GM23338 (cell line): ENCODE measurements at regions not wholly inside any gene's neighbourhood (a gene's known extent, or its start where the extent isn't known, plus 50 kb on each side); places are given as distances from the start of the nearest gene placed in this dataset.

Source experiments
- ATAC-seq: fragments of 200-7000 bp; cut with Tn5 transposase; 3 replicates; pipeline ENCODE4 v1.9.1; 2020
- DNase-seq: peaks from one replicate; pipeline ENCODE4 v3.0.0-alpha.2; 2015; ENCODE audit warnings: low spot score
- H2AFZ ChIP-seq: fragments of 200-600 bp; sonication (generic); 2 replicates; pipeline ENCODE4 v1.8.0; 2016; ENCODE audit warnings: antibody characterized with exemption, mild to moderate bottlenecking, moderate library complexity
- H3F3A ChIP-seq: fragments of 200-600 bp; sonication (generic); replicated peaks from 2 replicates; pipeline ENCODE4 v1.8.0; 2017; ENCODE audit warnings: antibody characterized with exemption, mixed run types, low read depth
- H3K27ac ChIP-seq: fragments of 200-600 bp; sonication (generic); 2 replicates; pipeline ENCODE4 v1.6.1; 2016; ENCODE audit warnings: low read depth
- H3K27me3 ChIP-seq: fragments of 200-600 bp; sonication (generic); 2 replicates; pipeline ENCODE4 v1.8.0; 2016; ENCODE audit warnings: mild to moderate bottlenecking, mixed run types, moderate library complexity; ENCODE audit not compliant: insufficient read depth
- H3K36me3 ChIP-seq: fragments of 200-600 bp; sonication (generic); 2 replicates; pipeline ENCODE4 v1.8.0; 2016; ENCODE audit warnings: mild to moderate bottlenecking; ENCODE audit not compliant: insufficient read depth
- H3K4me1 ChIP-seq: fragments of 200-600 bp; sonication (generic); 2 replicates; pipeline ENCODE4 v1.8.0; 2016; ENCODE audit warnings: mild to moderate bottlenecking, moderate library complexity; ENCODE audit not compliant: insufficient read depth
- H3K4me2 ChIP-seq: fragments of 200-600 bp; sonication (generic); 2 replicates; pipeline ENCODE4 v1.7.1; 2017; ENCODE audit warnings: mixed run types
- H3K4me3 ChIP-seq: fragments of 200-600 bp; sonication (generic); 2 replicates; pipeline ENCODE4 v1.6.1; 2016; ENCODE audit warnings: mixed run types
- H3K79me2 ChIP-seq: fragments of 200-600 bp; sonication (generic); replicated peaks from 2 replicates; pipeline ENCODE4 v1.8.0; 2017; ENCODE audit warnings: mild to moderate bottlenecking; ENCODE audit not compliant: insufficient read depth
- H3K9me2 ChIP-seq: fragments of 200-600 bp; sonication (generic); 2 replicates; pipeline ENCODE4 v1.8.0; 2017; ENCODE audit not compliant: insufficient read depth
- H4K20me1 ChIP-seq: fragments of 200-600 bp; sonication (generic); replicated peaks from 2 replicates; pipeline ENCODE4 v1.8.0; 2017; ENCODE audit warnings: mild to moderate bottlenecking; ENCODE audit not compliant: insufficient read depth
- H3K27ac Mint-ChIP-seq: 2 replicates; pipeline ENCODE4 v1.8.0; 2020; ENCODE audit warnings: inconsistent platforms, mild to moderate bottlenecking, moderate library complexity, mixed read lengths
- H3K27me3 Mint-ChIP-seq: 3 replicates; pipeline ENCODE4 v1.8.0; 2022; ENCODE audit warnings: low read depth, mild to moderate bottlenecking, moderate library complexity, mixed read lengths, inconsistent platforms; ENCODE audit not compliant: insufficient read depth, poor library complexity
- H3K36me3 Mint-ChIP-seq: 3 replicates; pipeline ENCODE4 v1.8.0; 2021; ENCODE audit warnings: low read depth, mild to moderate bottlenecking, inconsistent platforms, moderate library complexity, mixed read lengths
- H3K4me1 Mint-ChIP-seq: 3 replicates; pipeline ENCODE4 v1.8.0; 2020; ENCODE audit warnings: mild to moderate bottlenecking, inconsistent platforms, mixed read lengths
- H3K4me3 Mint-ChIP-seq: 3 replicates; pipeline ENCODE4 v1.8.0; 2021; ENCODE audit warnings: moderate library complexity, mild to moderate bottlenecking, inconsistent platforms, mixed read lengths
- H3K9me3 Mint-ChIP-seq: 3 replicates; pipeline ENCODE4 v1.8.0; 2020; ENCODE audit warnings: moderate library complexity, mild to moderate bottlenecking, inconsistent platforms, mixed read lengths
- CTCF ChIP-seq, 2 experiments: fragments of 200-600 bp in 1 of 2; sonication (generic) in 1 of 2; conservative IDR thresholded peaks; 2 replicates each; pipeline versions ENCODE4 v1.5.1 to v1.6.1; 2016 to 2017; ENCODE audit warnings: antibody characterized with exemption in 2 of 2, low read depth in 2 of 2, mild to moderate bottlenecking in 2 of 2, moderate library complexity in 1 of 2
- EZH2 ChIP-seq: fragments of 200-600 bp; sonication (generic); IDR thresholded peaks from one replicate; pipeline ENCODE4 v1.8.0; 2017; ENCODE audit warnings: antibody characterized with exemption, mild to moderate bottlenecking, low read depth; ENCODE audit not compliant: unreplicated experiment
- ZNF462 ChIP-seq: fragments of 250-450 bp; sonication (Bioruptor Pico); IDR thresholded peaks from 2 replicates; pipeline ENCODE4 v1.5.0; 2020; ENCODE audit warnings: mild to moderate bottlenecking, moderate library complexity

GRCh38 chr14:54229136-54229535, 167.7 kb upstream of the CDKN3 start (continued):
- no peak for TF ChIP-seq ZNF462 (CRISPR knock-in tag)

- H2AFZ ChIP-seq = no peak overlapping the region
- H4K20me1 ChIP-seq = no peaks in the 10 kb centered on the region
- H3K9me2 ChIP-seq = no peaks in the 10 kb centered on the region; the same call in 1 of the 2 replicates
- H3K27ac ChIP-seq = no peak overlapping the region
- no peaks in the 10 kb centered on the region for H3F3A ChIP-seq
- DNase-seq = no peak
- no peak for ATAC-seq
- H3K4me2 ChIP-seq = no peak overlapping the region
- no peaks in the 10 kb centered on the region for H3K36me3 ChIP-seq
- peaks cover 27% of the 10 kb centered on the region for H3K9me3 Mint-ChIP-seq
- no peak for TF ChIP-seq CTCF (conservative IDR thresholded peaks at IDR 0.05; ENCODE audit: low read depth in 2 of 2)
- TF ChIP-seq EZH2 = no peak
- no peaks in the 10 kb centered on the region for H3K27me3 Mint-ChIP-seq
- no peaks in the 10 kb centered on the region for H3K4me1 ChIP-seq
- no peaks in the 10 kb centered on the region for H3K79me2 ChIP-seq
- H3K4me3 ChIP-seq = no peak overlapping the region
- no peak overlapping the region for H3K4me3 Mint-ChIP-seq
- H3K4me1 Mint-ChIP-seq = no peaks in the 10 kb centered on the region
- peaks cover 14% of the 10 kb centered on the region; the same call in 2 of the 3 replicates for H3K36me3 Mint-ChIP-seq
- H3K27ac Mint-ChIP-seq = no peak overlapping the region
- H3K27me3 ChIP-seq = no peaks in the 10 kb centered on the region
Measured at GRCh38 chr14:54230645-54231044, 166.2 kb upstream of the CDKN3 start.
